ENCODE measurements at regions not wholly inside any gene's neighbourhood (a gene's known extent, or its start where the extent isn't known, plus 50 kb on each side); places are given as distances from the start of the nearest gene placed in this dataset.

- DNase-seq (ENCODE audit: low read depth) = no peak
Observed at GRCh38 chr5:86879086-86879485, 261.3 kb downstream of the COX7C start.

- DNase-seq (ENCODE audit: low read depth) = no peak
Observed at GRCh38 chr5:86880344-86880743, 262.6 kb downstream of the COX7C start.

DNA sequence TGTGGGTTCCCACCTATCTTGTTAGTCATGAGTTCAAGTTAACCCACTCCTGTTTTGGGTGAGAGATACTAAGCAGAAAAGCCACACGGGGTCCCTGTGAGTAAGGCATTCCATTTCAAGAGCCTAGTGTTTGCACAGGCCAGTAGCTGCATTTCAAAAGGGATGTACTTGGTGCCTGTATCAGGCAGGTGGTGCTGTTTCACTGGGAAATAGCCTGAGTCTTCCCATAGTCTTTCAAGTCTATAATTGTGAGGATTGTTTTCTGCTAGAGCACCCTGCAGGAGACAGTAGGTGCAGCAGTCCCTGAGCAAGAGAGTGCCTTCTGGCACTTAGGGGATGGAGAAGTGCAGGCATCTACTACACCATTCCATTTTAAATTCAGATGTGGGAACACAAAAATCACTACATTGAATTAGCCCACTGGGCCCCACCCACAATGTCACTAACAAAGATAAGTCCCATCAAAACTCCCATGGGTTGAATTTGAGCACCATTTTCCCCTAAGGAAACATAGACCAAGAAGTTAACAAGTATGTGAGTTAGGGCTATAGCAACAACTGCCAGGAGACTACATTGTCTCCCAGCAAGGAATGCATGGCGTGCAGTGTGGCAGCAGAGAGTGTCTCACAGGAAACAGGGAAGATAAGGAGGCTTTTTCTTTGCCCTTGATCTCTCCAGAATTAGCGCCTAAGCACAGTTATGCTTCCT is 263.2 kb downstream of the COX7C start:
- DNase-seq (ENCODE audit: low read depth) = no peak

DNA sequence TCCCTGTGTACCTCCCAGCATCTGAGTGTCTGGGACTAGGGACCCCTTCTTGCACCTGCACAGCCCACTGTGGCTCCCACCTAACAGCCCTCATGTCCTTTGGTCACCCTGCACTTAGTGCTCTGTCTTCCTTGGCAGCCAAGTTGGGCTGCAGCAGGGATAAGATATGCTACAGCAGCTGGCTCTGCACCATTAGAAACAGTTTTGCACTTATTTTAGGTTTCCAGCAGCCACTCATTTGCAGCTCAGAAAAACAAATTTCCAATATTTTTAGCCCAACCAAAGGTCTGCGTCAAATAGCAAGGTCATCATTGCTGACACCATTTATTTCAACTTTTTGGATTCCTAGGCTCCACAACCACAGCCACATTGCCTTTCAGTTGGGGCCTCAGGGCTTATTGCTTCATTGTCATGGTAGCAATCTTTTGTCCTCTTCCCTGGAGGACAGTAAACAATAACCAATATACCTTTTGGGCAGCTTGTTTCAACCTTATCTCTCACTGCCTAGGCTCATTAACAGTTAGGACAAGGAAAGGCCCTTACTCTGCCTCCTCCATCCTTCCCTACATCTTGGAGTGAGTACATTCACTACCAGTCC is 263.9 kb downstream of the COX7C start:
- DNase-seq (ENCODE audit: low read depth) = no peak

DNA sequence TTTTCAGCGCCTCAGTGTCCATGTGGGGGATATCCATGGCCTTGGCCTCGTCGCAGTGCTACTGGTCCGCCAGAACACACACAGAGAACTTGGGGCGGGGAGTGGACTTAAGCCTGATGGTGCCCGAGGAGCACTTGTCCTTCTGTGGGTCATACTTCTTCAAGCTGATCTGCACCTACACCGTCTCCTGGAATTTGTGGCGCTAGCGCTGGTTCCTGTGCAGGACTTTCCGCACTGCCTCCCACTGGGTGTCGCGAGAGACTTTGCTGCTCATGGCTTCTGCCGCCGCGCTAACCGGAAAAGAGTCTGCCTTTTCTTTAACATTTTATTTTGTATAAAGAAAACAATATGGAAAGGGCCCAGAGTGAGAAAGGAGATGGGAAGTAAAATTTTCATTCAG is 266.9 kb downstream of the COX7C start:
- no peak for DNase-seq (ENCODE audit: low read depth)

DNA sequence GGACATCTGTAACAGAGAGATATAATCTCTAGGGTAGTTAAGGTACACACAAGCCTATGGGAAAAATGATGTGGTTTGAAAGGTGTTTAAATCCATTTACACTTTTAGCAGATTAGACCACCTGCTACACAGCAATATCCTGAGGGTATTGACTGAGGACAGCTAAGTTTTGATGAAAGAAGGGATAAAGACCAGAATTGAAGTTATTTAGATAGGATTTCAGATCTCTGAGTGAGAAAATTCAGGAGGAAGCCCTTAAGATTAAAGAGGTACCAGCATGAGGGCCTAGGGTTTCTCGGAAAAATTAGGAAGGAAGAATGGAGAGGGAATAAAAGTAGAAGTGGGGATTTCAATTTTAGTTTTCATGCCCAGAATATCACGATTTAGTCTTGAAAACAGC is 267.3 kb downstream of the COX7C start:
- DNase-seq (ENCODE audit: low read depth) = no peak

GRCh38 chr5:86885489-86886230 is 267.9 kb downstream of the COX7C start:
- no peak for DNase-seq (ENCODE audit: low read depth)

DNA sequence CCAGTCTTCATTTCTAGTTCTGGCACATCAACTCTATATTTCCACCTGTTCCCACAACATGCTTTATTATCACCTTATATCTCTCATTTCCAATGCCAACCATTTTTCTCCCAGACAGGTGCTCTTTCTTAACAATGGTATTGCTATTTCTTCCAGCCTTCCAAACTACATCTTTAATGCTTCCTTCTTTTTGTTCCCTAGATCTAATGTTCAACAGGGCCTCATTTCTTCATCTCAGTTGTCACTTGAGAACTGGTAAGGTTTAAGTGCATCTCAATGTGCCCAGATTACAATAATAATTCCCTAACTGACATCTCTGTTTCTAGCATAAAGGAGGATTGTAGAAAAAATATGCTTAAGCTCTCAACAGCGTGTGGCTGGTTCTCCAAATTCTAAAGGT is 272.6 kb downstream of the COX7C start:
- DNase-seq (ENCODE audit: low read depth) = no peak

GRCh38 chr5:86894056-86894455 is 276.3 kb downstream of the COX7C start:
- no peak for DNase-seq (ENCODE audit: low read depth)

GRCh38 chr5:86896916-86897315 is 279.2 kb downstream of the COX7C start:
- DNase-seq (ENCODE audit: low read depth) = no peak

- DNase-seq (ENCODE audit: low read depth) = no peak
Observed at GRCh38 chr5:86909418-86910295, 291.9 kb downstream of the COX7C start.

GRCh38 chr5:86917117-86917579 is 299.4 kb downstream of the COX7C start:
- no peak for DNase-seq (ENCODE audit: low read depth)

GRCh38 chr5:86918246-86918645 is 300.5 kb downstream of the COX7C start:
- no peak for DNase-seq (ENCODE audit: low read depth)

- no peak for DNase-seq (ENCODE audit: low read depth)
Observed at GRCh38 chr5:86926033-86926432, 308.3 kb downstream of the COX7C start.

DNA sequence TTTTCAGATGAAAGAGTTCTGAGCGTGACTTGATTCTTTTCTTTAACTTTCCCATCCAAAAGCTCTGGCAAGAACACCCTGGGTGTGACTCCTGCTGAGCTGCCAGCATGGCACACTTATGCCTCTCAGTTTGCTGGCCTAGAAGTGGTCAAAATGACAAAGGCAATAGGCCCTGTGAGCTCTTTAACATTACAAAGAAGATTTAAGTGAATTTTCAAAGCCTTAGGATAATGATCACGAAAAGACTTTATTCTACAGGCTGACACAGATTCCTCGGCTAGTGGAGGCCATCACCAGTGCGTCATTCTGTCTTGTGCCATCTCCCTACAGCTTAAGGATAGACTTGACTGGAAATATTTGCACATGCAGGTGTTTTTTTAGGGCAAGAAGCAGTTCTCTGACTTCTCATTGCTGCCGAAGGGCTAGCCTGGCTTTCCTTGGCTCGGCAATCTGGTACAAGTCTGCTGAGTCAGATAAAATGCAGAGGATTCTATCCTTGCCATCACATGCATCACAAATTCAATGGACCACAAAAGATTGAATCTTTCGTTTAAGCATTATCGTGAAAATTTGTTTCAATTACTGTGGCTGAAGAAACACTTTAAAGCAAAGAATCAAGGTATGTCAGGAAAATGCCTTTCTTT is 311.5 kb downstream of the COX7C start:
- no peak for DNase-seq (ENCODE audit: low read depth)

GRCh38 chr5:86951761-86952160 is 315.9 kb upstream of the RASA1 start:
- no peak for DNase-seq (ENCODE audit: low read depth)

DNA sequence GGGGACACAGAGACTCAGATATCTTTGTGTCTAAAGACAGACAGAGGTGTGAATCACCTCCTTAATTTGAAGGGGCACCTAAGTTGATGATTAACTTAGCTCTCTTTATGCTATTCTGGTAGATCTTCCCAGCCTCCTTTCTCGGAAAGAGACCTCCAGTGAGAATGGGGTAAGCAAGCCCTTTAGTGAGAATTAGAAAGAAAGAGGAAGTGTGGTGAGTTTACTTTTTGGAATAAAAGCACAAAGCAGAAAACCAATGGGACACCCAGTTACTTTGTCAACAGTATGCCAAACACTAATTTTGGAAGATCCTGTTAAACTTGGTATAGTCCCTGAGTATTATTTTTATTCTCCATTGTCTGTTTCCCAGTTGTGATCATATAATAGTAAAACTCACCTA is 302.8 kb upstream of the RASA1 start:
- no peak for DNase-seq (ENCODE audit: low read depth)

DNA sequence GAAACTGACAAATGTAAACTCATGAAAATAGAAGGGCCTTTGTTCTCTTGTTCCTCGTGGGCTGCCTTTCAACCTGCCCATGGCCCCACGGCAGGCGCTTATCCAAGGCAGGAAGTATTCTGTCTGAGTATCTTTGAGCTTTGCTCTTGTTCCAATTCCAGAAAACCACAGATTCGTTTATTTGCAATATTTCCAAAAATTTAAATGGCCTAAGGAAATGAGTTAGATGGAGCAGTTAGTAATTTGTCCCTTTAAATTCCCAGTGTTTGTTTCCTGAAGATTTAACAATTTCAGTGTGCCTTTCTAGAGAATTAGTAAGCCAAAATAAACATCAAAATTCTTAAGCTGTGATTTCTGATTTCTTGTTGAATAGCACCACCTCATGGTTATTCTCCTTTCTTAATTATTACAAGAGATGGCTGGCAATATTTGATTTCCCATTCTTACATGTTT is 299.4 kb upstream of the RASA1 start:
- no peak for DNase-seq (ENCODE audit: low read depth)

DNA sequence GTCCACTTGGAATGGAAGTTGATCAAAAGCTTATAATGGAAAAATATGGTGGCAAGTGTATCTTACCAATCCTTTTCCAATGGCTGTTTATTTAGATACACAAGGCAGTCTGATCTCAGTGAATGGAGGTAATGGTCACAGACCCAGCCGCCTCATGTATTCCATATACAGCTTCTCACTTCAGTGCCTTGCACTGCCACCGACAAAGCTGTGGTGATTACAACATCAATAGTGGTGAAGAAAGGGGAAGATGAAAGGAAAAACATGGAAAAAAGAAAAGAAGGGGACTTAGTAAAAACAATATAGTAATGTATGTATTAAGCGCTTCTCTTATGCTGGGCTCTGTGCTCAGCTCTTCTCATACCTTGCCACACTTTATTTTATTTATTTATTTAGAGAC is 297.3 kb upstream of the RASA1 start:
- no peak for DNase-seq (ENCODE audit: low read depth)

DNA sequence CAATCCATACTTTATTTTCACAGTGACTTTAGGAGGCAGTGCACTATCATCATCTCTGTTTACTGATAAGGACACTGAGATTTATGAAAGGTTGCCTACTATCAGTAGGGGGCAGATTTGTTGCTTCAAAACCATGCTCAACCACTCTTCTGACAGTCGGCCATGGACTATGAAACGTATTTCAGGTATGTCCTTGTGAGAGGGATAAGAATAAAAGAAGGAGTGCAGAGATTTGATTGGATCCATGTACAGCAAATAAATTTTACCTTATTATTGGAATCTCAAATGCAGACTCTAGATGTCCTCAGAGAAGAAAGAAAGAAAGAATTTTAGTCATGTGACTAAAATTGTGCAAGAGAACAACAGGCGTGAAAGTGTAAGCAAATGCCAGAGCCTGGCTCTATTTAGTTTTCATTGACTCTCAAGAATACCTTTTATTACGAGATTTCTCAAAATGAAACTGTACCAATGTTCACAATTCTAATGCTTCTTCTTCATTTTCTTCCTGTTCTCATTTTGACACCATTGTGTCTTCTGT is 296.6 kb upstream of the RASA1 start:
- DNase-seq (ENCODE audit: low read depth) = no peak

DNA sequence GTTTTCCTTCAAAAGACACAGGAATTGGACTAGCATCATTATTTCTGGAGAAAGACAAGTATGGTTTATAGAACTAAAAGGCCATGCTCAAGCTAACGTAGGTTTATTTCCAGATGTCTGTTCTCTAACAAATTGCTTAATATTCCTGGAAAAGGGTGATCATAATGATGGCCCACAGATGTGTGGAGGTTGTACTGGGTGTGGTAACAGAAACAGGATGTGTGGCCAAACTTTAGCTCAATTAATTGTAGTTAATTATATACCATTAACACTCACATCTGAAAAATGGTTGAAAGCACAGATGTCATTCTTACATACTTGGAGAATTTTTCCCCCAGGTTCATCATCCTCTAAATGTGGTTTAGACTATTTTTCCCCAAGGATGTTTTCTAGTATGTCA is 292.7 kb upstream of the RASA1 start:
- DNase-seq (ENCODE audit: low read depth) = no peak
